HG02623 (cell line): ENCODE measurements at regions not wholly inside any gene's neighbourhood (a gene's known extent, or its start where the extent isn't known, plus 50 kb on each side); places are given as distances from the start of the nearest gene placed in this dataset.
A peak's percentile ranks its signal among the peaks of the same experiment; 100 is the strongest.
"Not testable (repeated sequence)": the region's sequence is repeated elsewhere in the genome, so short reads cannot be mapped to it uniquely, and the experiment has no call there.

Experiments
- ATAC-seq: cut with Tn5 transposase; IDR thresholded peaks from one replicate; pipeline ENCODE4 v1.9.1; 2021; ENCODE audit warnings: moderate library complexity; ENCODE audit not compliant: unreplicated experiment

GRCh38 chr2:36168115-36168514 lies 187.5 kb upstream of the CRIM1 start:
- no peak for ATAC-seq

- peak; percentile 41 for ATAC-seq
These were observed 190.4 kb upstream of the CRIM1 start for GRCh38 chr2:36165132-36165531.

- ATAC-seq = peak; percentile 65
These were observed 191.9 kb upstream of the CRIM1 start for GRCh38 chr2:36163520-36164254.

GRCh38 chr2:36157093-36157492 lies 198.5 kb upstream of the CRIM1 start:
- ATAC-seq = not testable (repeated sequence)

GRCh38 chr2:36147670-36148390 lies 207.7 kb upstream of the CRIM1 start:
- peak; percentile 91 for ATAC-seq

GRCh38 chr2:36146765-36147164 lies 208.8 kb upstream of the CRIM1 start:
- no peak for ATAC-seq

GRCh38 chr2:36140391-36140790 lies 215.2 kb upstream of the CRIM1 start:
- no peak for ATAC-seq

- ATAC-seq = no peak
These were observed 218.0 kb upstream of the CRIM1 start for GRCh38 chr2:36137612-36138011.

GRCh38 chr2:36134281-36134680 lies 221.3 kb upstream of the CRIM1 start:
- no peak for ATAC-seq

- ATAC-seq = no peak
These were observed 227.2 kb upstream of the CRIM1 start for GRCh38 chr2:36128359-36128758.

GRCh38 chr2:36125702-36126101 lies 229.9 kb upstream of the CRIM1 start:
- ATAC-seq = no peak

GRCh38 chr2:36123995-36124394 lies 231.6 kb upstream of the CRIM1 start:
- no peak for ATAC-seq

- no peak for ATAC-seq
These were observed 258.6 kb upstream of the CRIM1 start for GRCh38 chr2:36097022-36097421.

GRCh38 chr2:36091844-36092741 lies 263.5 kb upstream of the CRIM1 start:
- ATAC-seq = not testable (repeated sequence)

GRCh38 chr2:36088716-36089328 lies 266.8 kb upstream of the CRIM1 start:
- ATAC-seq = no peak

GRCh38 chr2:36087344-36087743 lies 268.2 kb upstream of the CRIM1 start:
- no peak for ATAC-seq

GRCh38 chr2:36079793-36080192 lies 275.8 kb upstream of the CRIM1 start:
- no peak for ATAC-seq

- ATAC-seq = no peak
These were observed 281.6 kb upstream of the CRIM1 start for GRCh38 chr2:36074008-36074407.

GRCh38 chr2:36071698-36072097 lies 283.9 kb upstream of the CRIM1 start:
- ATAC-seq = no peak

- no peak for ATAC-seq
These were observed 286.5 kb upstream of the CRIM1 start for GRCh38 chr2:36069074-36069473.

- no peak for ATAC-seq
These were observed 287.5 kb upstream of the CRIM1 start for GRCh38 chr2:36068086-36068485.
